Stimulated activated CD4-positive, alpha-beta T cell treated with anti-CD3 and anti-CD28 coated beads, Interleukin-1b, Interleukin-23, amount 100 ng/mL, for 1 hour (primary cell): ENCODE measurements at regions not wholly inside any gene's neighbourhood (a gene's known extent, or its start where the extent isn't known, plus 50 kb on each side); places are given as distances from the start of the nearest gene placed in this dataset.

Experiments used
- DNase-seq, 2 donors: peaks; one replicate each; pipeline ENCODE4 v3.0.0-alpha.2; 2020; ENCODE audit warnings: low read depth in 2 of 2

DNA sequence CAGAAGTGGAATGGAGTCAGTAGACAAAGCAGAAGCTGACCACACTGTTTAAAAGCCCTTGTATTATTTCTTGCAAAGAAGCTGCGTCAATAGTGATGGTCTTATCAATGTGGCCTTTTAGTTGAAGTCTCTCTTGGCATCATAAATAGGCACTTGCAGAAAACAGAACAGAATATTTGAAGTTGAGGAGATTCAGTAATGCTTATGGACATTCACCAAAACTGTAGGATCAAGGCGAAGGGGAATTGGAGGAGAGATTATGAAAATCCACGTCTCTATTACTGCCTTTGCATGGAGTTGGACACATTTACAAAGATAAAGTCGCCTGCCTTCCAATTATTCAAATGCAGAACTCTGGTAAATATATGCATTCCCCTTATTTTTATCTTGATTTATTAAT, 1482.8 kb downstream of the EFNB2 start:
- DNase-seq, result no peak

DNA sequence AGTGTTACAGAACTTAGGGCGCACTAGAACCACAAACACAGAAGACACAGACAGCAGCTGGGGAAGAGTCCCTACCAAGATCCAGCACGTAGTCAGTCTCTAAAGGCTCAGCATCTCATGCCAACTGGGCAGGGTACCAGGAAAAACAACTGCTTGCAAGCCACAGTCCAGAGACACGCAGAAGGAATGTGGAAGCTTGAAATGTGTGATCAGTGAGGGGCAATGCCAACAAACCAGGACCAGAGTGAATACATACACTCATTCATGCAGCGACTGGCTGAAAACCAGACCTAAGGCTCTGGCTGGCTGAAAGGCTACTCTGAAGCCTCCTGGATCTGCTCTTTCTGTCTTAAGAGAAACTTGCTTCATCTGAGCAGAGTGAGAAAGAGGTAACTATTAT, 1484.8 kb downstream of the EFNB2 start:
- DNase-seq, result no peak

DNA sequence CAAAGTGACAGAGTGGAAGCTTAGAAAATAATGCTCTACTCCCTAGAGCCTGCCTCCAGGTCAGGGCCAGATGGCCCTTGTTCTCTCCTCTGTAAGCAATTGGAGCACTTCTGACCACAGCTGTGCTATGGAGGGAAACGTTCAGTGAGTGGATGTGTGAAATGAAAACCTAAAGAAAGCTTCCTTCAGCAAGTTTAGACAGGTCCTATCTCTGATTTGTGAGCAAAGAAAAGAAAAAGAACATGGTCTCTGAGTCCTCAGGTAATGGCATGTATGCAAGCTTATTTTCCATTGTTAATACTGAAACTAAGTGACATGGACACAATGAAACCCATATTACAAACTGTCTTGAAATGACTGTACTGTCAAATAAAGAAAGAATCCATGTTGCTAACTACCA, 1486.8 kb downstream of the EFNB2 start:
- no peak for DNase-seq

DNA sequence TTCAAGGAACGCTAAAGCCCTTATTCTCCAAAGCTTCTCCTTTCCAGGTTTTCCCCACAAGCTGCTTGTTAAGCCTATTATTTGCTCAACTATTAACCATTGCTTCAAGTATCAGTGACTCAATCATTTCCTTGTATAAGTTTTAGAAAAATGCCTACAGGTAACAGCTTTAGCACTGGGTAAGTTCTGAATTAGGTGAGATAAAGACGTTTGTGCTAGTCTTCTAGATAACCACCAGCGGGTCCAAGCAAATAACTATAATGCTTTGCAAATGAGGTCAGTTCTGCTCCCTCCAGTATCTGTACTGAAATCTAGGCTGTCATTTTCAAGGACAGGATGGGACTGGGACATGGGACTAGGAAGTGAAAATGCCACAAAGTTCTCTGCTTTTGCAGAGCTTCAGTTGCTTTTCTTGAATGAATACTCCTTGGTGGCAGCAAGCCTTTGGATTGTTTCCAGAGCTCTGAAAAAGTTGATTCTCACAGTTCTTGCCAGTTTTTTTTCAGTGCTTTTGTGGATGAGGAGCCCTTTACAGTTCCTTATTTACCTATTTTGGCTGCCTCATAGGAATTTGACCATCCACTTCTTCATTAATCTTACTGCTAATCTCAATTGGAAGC, 1487.7 kb downstream of the EFNB2 start:
- DNase-seq, result no peak

DNA sequence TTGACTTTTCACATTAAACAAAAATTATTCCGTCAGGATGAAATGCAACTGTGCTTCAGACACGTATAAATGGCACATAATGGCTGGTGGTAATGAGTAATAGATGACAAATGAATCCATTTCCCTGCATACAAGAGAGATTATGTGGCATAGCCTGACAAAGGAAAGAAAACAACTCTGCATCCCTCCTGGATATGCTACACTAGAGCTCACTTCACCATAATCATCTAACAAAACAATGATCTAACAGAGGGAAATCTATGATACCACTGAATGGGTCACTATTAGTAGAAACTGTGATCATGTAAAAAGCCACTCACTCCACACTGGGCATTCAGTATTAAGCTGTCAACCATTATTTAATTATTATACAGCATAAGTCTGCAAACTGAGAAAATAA, 1498.4 kb downstream of the EFNB2 start:
- no peak for DNase-seq

DNA sequence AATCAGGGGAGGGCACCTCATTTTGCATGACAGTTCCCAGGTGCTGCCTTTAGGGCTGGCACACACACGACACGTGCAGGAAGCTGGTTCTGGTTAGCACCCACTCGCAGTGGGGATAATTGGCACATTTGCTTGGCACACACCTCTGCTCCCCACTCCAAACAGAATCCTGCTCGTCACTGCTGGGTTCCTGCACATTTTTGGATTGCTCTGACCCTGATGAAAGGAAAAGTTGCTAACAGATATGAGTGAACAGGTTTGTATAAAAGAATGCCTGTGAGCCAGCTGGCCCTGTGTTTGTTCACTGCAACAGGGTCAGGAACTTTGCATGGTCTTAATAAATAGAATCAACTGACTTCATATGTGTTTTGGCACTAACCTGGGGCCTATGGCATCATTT, 1500.4 kb downstream of the EFNB2 start:
- no peak for DNase-seq

DNA sequence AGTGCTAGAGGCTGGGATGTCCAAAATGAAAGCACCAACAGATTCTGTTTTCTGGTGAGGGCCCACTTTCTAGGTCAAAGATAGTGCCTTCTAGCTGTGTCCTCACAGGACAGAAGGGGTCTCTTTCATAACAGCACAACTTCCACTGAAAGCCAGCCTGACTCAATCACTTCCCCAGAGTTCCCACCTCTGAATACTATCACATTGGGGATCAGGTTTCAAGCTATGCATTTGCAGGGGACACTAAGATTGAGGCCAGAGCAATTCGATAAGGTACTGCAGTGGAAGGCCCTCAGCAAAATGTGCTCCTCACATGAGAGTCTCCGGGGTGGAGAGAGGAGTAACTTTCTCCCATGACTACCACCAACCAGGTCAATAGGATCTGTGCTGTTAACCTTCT, 1501.5 kb downstream of the EFNB2 start:
- DNase-seq, result no peak

DNA sequence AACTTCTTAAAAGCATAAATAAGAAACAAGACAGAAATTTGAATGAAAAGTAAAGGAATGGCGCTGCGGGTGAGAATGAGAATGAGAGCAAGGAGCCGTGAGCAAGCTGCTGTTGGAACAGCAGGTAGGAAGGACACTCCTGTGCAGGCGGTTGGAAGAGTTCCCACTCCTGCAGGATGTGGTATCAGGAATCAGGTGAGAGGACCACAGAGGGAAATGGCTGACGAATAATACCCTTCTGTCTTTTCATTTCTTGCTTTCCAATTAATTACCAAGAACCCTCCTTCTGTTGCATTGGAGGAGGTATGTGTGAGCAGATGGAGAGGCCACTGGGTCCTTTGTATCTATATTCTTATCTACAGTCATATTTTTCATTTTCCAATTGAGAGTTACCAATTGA, 1504.2 kb downstream of the EFNB2 start:
- no peak for DNase-seq

DNA sequence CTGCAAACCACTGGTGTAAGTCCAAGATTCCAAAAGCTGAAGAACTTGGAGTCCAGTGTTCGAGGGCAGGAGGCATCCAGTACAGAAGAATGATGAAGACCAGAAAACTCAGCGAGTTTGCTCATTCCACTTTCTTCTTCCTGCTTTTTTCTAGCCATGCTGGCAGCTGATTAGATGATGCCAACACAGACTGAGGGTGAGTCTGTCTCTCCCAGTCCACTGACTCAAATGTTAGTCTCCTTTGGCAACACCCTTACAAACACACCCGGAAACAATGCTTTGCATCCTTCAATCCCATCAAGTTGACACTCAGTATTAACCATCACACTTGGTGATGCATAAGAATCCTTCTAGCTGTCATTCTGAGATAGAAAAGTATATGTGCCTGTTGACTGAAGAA, 1504.6 kb downstream of the EFNB2 start:
- DNase-seq, result no peak

DNA sequence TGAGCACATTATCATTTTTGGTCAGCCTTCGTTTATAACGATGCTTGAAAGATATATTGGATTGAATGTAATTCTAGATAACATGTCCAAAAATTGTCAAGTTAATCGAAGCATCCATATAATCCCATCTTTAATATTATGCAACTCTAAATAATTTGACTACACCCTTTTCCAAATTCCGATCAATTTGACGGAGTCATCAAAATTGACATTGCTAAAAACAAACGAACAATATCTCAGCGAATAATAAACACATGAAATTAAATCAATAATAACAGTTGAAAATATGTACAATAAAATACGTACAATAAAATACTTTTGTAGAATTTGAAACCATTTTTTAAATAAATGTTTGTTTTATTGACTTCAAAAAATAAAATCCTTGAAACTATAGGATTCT, 1516.4 kb downstream of the EFNB2 start:
- DNase-seq, result no peak

DNA sequence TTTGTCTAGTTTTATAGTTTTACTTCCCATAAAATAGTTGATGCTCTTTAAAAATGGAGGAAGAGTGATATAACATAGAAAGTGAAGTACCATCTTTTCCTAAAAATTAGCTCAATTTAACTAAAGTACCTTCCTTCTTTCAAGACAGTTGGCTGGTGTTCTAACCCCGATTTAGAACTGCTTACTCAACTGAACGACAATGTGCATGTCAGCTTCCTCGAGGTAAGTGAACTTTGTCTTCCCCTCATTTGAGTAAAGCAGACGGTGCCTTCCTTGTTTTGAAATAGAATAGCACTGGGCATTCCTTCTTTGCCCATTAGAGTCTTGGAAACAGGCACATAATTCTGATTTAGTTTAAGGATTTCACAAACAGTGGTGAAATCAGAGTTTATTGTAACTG, 1519.2 kb downstream of the EFNB2 start:
- DNase-seq, result no peak

DNA sequence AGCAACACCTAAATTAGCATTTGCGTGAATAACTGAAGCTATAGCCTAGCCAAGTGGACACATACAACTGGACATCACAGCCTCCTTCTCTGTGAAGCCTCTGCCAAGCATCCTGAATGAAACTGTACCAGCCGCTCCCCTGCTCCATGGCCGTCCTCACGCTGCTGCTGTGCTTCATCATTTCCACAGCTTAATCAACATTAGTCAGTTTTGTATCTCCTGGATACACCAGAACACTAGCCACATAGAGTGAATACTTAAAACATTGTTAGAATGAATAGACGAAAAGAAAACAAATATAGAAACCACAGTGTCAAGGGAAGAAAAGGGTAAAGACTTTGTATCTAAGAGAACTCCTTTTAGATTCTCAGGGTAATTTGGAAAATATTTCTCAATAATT, 1526.9 kb downstream of the EFNB2 start:
- no peak for DNase-seq

DNA sequence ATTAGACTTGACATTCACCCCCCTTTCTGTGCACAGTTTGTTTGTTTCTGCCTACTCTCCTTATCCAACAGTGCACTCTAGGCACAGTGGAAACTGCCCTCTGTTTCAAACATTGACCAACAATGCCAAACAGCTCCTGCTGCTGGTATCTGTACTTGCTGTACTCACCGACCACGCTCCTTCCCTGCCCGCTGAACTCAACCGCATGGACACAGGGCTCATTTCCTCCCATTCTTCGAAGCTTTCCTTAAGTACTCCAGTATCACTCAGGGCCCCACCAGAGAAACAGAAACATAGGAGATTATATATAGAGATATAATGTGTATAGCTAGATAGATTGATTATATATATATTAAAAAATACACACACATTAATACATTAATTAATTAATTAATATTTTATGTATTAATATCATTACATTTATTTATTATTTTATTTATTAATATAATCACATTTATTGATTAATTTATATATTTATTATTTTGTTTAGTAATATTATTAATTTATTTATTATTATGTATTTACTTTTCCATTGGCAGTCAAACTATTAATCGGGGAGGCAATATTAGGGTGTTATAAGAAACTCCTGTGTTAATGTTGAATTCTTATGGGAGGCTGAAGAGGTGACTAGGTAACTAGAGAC, 1528.2 kb downstream of the EFNB2 start:
- DNase-seq, result no peak

DNA sequence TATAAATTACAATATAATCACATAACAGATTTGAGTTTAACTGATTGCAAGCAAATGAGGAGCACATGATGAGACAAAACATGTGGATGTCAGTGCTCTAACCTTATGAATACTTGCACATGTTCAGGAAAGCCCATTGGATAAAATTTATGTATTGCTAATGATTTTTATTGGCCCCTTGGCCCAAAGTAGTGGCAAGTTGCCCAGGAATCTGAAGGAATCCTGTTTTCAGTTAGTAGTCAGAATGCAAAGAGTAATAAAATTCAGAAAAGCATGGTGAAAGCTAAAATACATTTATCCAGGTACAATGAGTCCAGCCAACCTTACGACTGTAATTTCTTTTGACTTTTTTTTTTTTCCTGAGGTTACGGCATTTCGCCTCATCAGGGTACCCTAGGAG, 1539.4 kb downstream of the EFNB2 start:
- DNase-seq, result no peak

DNA sequence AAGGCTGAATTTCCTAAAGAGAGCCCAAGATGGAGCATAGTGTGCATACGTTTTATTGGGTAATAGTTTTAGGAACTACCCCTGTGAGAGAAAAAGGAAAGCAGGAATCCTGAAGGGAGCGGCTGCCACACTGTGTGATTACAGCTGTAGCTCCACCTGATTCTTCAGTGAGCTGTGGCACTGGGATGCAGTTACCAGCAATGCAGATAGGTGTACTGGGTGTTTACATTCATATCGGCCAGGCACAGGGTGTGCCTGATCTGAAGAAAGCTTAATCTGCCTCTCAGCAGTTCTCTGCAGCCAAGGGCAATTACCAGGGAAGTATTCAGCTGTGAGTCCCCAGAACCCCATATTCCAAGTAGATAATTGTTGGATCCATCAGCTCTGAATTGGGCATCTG, 1541.8 kb downstream of the EFNB2 start:
- no peak for DNase-seq

DNA sequence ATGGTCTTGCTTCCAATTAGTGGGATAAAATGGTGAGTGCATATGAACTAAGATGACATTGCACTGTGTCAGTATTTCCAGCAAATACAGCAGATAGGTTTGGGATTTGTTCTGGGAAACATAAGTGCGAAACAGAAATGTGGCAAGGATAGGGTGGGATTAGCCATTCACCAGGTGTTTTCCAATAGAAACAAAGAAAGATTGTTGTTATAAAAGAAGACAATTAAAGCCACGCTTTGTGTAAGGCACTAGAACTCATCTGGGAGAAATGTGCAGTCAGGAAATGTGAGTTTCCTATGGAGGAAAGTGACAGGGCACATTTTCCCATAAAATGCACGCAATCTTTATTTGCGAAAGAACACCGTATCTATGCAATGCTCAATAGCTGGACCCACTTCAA, 1547.8 kb downstream of the EFNB2 start:
- no peak for DNase-seq

DNA sequence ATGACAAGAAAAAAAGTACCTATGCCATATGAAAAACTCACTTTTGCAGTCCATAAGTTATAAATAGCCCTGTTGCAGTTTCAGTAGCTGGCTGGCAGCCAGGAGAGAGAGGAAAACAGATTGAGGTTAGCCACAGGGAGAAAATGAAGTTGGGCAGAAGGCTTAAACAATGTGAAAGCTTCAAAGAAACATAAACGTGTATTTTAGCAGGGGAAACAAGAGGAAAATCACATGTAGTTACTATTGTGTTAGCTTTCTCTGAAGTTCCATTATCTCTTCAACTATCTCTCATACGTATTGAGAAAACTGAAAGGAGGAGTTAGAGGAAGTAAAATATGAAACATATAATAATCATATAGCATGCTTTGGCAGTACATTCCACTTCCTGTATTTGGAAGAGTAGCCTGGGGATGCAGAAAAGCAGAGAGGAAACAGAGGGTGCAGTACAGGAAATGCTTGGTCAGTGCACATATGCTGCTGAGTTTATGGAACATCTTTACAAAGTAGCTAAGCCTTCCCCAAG, 1551.1 kb downstream of the EFNB2 start:
- no peak for DNase-seq

DNA sequence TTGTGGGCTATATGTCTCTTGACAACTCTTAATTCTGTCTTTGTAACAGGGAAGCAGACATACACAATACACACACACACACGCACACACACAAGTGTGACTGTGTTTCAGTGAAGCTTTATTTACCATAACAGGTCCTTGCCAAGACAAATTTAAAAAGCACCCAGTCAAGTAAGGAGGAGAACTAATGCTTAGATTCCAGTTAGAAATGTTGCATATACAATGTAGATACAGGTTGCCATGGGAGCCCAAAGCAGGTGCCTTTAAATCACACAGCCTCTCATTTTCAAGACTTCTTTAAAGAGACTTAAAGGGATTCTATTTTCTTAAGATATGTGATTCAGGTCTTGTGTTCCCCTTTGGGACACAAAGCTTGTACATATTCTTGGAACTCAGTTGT, 1551.9 kb downstream of the EFNB2 start:
- no peak for DNase-seq

DNA sequence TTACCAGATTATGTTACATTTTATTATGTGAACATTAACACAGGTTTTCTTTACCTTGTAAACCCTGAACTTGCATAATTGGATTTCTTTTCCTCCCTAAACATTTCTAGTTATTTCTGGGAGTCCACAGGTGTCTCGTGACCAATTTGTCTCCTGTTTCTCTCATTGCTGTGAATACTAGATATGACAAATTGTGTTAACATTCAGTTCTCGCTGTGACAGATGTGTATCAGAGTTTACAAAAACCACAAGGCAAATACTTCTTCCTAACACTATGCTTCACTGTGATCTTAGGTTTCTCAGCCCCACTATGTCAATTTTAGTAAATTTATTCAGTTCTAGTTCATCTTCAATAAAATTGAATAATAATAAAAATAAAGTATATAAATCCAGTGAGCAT, 1554.9 kb downstream of the EFNB2 start:
- DNase-seq, result no peak

DNA sequence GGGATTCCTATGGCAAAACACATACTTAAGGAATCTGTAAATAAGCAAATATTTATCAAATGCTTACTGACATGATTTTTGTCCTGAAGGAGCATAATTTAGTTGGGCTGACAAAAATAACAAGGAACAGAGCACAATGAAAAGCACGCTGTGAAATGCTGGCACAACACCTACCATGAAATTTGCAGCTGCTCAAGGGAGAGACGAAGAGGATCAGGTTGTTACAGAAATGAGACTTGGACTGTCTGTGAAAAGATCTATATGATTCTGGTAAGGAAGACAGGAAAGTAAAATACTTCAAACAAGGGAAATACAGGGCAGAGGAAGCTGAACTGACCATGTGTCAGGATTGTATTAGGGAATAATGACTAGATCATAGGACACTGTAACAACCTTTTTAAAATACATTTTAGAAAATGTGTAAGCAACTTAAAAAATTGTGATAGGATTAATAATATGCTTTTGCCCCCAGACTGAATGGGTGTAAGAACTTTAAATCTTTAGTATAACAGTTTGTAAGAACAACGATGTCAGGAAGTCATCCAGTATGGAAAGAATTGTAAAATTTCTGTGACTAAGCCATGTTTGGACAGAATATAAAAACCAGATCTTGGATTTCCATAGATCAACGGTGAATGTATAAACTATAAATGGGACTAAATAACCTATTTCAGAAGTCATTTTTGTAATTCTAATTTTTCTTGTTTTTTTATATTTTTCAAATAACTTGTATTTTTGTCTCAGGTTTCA, 1556.0 kb downstream of the EFNB2 start:
- DNase-seq, result no peak

DNA sequence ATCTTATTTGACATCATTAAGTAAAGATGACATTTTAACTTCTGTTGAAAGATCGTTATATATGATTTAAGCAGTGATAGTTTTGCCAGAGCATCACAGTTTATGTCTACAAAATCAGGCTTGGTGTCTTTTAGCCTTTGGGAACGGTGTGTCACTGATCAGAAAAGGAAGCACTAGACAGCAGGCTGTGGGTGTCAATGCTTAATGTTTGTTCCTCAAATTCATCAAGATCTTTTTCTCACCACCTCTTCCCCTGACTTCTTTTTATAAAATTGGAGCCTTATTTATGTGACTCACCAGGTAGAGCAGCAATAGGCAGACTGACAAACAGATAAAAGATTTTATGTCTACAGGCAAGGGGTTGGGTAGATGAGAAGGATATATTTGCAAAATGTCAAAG, 1558.5 kb downstream of the EFNB2 start:
- DNase-seq, result no peak

DNA sequence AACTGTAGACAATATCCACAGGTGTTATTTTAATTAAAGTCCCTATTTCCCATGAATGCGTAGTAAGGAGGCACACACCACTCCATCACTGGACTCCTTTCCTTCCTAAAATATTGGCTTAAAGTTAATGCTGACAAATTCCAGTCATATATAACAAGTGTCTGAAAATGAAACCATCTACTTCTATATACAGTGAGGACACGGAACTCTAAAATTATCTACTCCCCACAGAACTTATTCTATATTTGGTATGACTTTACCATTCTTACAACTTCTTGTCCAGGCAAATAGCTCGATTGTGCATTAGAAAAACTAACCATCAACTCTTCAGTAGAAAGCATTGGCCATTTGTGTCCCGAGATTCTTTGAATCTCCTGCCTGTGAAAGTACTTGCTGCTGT, 1560.2 kb downstream of the EFNB2 start:
- DNase-seq, result no peak

DNA sequence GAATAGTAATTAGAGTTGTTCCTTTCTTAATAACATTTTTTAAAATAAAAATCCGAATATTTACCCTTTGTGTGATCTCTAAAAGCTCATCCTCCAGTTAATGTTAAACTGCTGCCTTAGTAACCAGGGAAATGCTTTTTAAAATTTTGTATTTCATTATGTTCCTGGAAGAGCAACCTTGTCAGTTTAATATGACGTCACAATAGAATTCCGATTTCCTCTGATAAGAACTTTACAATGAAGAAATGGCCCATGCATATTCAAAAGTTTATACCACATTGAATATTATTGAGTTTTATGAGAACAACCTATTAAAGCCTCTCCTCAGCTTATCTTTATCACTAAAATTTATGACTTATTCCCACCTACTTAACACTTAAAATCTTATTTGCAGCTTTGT, 1566.6 kb downstream of the EFNB2 start:
- no peak for DNase-seq
